T-helper 1 cell treated with Interleukin-12 subunit alpha and Interleukin-12 subunit beta and Interleukin-4 antibody, amounts not matched to agents 30 ng/mL and 1 ng/mL, for 36 hours (primary cell): ENCODE measurements at regions not wholly inside any gene's neighbourhood (a gene's known extent, or its start where the extent isn't known, plus 50 kb on each side); places are given as distances from the start of the nearest gene placed in this dataset.
"Not testable (repeated sequence)": the region's sequence is repeated elsewhere in the genome, so short reads cannot be mapped to it uniquely, and the experiment has no call there.

ENCODE experiments used
- intact Hi-C: fragments of 100-400 bp; cut with micrococcal nuclease; formaldehyde crosslinking; loops from one replicate; pipeline ENCODE4 v1.15.1; 2024

DNA sequence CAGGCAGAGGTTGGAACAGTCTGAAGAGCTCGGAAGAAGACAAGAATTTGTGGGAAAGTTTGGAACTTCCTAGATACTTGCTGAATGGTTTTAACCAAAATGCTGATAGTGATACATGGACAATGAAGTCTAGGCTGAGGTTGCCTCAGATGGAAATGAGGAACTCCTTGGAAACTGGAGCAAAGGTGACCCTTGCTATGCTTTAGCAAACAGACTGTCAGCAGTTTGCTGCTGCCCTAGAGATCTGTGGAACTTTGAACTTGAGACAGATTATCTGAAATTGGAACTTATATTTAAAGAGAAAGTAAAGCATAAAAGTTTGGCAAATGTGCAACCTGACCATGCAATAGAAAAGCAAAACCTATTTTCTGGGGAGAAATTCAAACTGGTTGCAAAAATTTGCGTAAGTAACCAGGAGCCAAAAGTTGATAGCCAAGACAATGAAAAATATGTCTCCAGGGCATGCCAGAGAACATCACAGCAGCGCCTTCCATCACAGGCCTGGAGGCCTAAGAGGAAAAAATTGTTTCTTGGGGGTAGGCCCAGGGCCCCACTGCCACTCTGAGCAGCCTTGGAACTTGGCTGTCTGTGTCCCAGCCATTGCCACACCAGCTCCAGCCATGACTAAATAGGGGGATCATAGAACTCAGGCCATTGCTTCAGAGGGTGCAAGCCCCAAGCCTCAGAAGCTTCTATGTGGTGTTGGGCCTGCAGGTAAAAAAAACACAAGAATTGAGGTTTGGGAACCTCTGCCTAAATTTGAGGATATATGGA, 675.3 kb downstream of the LTN1 start:
- intact Hi-C loops: no loop called here

DNA sequence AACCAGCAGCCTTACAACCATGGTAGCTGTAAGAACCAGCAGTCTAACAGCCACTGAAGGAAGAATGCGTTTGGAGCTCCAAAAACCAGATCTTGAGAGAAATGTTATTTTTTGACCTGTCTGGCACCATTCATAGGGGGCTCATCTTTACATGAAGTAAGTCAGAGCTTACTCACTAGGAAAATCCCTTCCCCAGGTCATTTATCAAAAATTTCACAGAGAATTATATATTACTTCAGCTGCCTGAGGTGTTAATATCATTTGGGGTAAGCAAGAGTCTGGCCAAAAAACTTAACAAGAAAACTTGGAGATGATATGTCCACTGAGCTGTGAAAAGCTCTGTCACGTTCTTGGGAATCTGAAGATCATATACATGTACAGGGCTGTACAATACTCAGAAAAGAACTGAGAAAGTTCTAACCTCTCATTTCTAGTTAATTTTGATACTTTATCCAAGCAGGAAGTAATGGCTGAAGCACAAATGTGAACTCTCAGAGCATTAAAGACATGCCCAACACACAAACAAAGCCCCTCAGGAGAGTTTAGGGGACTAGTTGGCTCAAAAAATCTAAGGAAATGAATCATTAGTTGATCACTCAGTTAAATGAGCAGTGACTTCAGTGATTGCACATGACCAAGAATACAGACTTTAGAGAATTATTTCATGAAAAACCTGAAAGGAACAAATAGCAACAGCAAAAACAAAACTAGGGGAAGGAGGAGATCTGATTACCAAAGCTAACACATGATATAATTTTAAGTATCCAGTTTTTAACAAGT, 681.1 kb downstream of the LTN1 start:
- intact Hi-C loops: no loop called here

DNA sequence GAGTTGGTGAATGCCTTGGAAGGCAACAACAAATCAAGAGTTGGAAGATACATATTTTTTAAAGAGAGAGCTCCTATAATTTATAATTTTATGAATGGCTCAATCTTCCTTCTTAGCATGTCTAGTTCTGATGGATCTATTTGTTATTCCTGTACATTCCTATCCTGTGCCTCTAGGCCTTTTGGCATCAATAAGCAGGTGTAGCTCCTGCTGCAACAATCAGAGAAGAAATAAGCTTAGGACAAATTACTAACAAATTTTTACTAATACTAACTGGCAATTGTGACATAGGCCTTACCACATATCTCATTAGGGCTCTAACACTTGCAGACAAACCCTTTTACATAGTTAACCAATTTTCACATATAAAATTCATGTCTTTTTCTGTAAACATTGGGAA, 682.0 kb downstream of the LTN1 start:
- intact Hi-C loops: no loop called here

DNA sequence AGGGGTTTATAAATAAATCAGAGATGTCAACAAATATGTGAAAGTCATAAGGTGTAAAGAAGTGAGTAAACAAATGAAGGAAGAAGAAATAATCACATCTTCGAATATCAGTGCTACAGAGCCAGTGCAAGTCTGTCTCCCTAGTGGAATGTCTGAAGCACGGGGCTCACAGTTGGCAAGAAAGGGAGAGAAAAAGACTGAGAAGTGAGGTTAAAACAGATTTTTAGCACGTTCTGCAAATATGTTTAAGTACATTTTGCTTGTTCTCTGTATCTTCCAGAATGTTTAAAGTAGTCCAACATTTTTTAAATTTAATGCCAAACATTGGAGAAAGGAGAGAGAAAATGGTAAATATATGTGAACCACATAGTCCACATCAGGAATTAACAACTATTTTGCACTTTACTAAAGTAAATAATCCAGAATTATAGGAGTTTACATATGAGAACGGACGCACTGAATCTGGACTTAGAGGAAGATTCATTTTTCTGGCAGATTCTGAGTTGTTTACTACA, 682.4 kb downstream of the LTN1 start:
- intact Hi-C loops: no loop called here

DNA sequence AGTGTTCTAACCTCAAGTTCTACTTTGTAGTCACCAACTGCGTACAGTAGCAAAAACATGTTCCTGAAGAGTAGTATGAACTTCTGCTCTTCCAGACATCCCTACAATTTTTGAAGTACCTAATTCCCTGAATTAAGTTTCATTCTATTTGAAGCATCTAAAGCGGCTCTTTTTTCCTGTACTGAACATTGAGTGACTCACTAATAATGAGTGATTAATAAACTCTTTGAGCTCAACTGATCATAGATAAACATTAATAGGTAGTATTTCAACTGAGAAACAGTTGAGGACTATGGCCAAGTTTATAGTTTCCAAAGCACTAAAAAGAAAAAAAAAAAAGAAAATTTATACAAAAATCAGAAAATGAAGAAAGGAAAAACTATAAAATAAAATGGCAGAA, 683.1 kb downstream of the LTN1 start:
- intact Hi-C loops: no loop called here

DNA sequence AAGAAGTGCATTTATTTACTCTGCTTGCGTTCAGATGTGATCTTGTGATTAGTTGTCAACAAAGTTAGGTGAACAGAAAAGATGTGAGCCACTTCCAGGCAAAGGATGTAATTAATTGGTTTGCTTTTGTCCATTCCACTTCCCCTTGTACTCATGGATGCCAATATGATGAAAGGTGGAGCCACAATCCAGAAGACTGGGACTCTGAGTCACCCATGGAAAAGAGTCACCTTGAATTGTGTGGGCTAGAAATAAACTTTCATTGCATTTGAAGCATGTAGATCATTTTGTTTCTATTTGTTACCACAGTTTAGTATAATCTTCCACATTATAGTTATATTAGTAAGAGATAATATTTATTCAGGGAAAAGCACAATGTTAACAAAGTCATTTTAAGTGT, 684.2 kb downstream of the LTN1 start:
- intact Hi-C loops: no loop called here

DNA sequence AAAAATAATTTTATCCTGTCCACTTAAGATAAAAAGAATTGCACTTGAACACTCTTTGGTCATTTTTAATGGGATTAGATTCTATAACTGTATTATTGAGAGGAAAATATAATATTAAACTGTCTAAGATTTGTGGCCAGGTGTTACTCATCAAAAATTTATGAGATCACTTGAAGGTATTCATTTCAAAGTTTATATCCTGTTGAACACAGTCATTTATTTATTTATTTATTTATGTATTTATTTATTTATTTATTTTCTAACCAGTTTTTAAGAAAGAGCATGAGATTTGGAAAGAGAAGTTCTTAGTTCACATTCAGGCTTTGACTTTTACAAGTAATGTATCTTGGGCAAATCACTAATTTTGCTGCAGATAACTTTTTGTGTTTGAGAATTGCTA, 692.7 kb downstream of the LTN1 start:
- intact Hi-C loops: no loop called here

DNA sequence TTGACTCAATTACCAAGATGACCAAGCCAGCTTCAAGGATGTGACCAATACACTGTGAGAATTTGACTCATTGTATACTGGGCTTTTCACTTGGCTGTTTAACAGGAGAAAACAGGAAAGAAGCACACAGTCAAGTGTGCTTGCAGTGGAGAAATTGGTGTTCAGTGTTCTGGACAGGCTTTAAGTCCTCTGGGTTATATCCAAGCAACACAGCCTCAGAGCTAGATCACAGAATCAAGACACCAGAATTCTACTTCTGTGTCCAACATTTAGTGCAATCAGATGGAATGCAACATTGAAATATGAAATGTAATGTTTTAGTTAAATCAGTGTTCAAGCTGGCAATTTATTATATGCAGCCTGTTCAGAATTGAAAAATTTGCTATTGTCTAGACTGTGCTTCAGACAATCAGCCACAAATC, 694.4 kb downstream of the LTN1 start:
- intact Hi-C loops: no loop called here

DNA sequence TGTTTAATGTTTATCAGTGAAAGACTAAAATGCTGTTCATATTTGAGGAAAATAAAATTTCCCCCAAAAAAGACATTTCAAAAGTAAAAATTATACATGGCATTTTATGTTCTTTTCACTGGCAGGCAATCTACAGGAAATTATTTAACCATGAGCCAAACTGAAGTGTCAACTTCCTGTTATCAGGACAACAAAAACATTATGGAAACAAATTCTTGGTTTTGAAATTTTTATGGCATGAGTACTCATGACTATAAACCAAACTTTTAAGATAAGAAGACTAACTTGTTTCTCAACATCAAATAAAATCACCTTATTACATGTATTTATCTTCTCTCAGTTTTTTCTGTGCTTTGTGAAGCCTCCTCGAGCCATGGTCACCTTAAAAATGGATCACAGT, 698.6 kb downstream of the LTN1 start:
- intact Hi-C loops: no loop called here

DNA sequence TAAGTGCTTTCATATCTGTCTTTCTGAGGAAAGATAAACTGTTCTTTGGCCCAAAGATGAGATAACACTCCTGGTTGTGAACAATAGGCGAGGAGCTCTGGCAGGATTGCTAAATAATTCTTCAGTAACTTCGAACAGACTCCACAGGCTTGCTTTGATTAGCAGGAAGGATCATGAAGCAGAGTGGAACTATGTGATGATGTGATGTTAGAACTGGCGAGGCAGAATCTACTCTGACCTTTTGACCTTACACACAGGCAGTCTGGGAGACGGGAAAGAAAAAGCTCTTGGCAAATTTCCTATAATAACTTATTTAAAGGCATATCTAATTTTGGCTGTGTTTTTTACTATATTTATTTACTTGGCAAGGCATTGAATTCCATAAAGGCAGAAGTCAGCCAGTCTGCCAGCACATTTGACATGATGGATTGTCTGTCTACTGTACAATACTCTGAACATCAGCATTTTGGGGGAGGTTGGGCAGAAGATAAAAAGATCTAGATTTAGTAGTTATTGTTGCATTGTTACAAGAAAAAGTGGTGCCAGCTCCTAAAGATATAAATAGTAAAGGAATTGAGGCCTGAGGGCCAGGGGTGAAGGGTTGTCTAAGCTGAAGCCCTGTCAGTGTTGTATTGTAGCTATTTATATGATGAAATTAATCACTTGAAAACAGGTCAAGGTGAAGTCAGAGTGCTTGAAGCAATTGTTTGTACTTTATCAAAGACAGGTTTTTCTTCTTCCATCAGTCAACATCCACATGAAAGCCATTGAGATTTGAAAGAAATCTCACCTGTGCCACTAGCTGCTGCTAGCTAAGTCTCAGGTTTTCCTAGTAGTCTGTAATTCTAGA, 708.8 kb downstream of the LTN1 start:
- intact Hi-C loops: no loop called here

DNA sequence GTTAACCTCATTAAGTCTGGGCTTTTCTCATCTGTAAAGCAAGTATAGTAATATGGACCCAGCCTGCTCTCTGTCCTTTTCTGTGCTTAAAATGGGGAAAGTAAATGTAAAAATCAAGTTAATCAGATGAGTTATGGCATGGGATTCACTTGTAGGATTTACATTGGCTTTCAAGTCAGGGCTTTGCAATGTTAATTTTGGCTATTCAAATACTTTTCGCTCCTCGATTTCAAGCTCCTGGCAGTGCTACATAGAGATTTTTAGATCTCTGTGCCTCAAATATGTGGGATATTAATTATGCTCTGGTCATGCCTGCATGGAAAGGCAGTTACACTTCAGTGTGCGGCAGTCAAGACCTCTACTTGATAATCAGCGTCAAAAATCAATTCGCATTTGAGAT, 709.8 kb downstream of the LTN1 start:
- intact Hi-C loops: no loop called here

DNA sequence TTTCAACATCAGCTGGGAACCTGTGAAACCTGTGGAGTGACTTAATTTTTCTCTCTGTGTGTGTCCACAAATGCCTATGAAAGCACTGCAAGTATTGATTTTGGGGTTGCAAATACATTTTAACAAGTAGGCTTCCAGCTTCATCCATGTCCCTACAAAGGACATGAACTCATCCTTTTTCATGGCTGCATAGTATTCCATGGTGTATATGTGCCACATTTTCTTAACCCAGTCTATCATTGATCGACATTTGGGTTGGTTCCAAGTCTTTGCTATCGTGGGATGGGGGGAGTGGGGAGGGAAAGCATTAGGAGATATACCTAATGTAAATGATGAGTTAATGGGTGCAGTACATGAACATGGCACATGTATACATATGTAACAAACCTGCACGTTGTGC, 711.3 kb downstream of the LTN1 start:
- intact Hi-C loops: not testable (repeated sequence)

DNA sequence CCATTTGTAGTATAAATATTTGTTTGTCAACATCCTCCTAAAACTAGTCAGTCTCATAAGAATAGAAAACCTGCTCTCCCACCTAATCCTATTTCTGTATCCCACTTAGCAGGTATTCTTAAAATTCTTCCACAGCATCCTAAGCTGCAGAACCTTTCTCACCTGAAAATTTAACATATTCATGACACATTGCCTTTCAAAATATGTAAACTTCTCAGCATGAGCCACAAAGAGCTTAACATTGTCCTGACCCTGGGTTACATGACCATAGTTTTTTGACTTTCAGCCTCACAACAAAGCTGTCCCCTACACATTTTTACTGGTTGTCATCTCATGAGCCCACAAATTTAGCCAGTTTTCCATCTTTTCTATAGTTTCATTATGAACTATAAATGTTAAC, 712.1 kb downstream of the LTN1 start:
- intact Hi-C loops: no loop called here

DNA sequence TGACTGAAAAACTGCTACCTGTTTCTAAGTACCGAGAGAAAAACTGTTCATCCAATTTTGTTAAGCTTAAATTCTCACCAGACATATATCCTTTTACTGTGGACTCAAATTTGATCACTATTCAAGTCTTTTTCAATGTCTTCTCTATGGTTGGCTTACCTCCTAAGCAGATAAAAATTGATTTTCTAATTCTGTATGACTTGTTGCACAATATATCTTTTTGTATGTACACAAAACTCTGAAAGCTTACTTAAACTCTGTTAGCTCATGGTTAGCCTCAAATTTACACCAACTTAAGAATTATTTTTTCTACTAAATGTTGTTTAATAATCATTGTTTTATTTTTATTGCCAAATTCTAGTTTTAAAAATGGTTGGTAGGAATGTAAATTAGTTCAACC, 715.4 kb downstream of the LTN1 start:
- intact Hi-C loops: no loop called here

DNA sequence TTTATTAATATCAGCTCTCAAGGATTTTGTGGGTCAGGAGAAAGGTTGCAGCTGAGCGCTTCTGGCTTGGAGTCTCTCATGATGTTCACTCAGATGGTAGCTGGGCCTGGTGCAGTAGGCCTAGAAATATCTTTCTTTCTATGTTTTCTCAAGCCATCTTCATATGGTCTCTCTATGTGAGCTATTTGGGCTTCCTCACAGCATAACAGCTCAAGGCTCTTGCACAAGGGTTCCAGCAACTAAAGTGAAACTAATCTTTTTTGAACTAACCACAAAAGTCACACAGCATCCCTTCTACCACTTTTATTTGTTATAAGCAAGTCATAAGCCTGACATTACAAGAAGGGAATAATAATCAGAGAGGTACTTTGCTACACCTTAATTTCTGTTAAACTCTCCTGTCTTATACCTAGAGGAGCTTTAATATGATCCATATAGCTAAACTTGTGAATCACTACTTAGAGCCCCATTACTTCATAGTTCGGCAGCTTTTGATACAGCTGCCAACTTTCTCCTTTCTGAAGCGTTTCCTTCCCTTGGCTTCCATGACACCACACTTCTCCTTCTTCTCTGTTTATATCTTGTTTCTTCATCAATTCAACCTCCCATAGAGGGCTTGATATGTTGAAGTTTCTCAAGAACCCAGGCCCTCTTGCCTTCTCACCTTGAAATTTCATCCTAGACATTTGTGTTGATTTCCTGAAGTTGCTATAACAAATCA, 720.2 kb downstream of the LTN1 start:
- intact Hi-C loops: no loop called here

DNA sequence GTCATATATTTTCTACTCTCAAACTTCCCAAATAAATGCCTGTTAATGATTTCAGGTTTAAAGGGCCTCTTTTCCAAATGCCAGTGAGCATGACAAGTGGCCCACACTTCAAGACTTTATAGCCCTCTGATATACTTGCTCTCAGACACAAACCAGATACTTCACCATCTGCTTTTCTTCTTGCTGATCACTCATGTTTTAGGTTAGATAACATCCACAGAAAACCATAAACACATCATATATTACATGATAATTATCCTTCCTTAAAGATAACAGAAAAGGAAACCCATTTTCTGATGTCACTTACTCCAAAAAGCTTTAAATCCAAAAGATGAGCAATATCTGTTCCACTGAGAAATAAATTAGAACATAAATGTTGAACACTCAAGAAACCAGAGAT, 723.5 kb downstream of the LTN1 start:
- intact Hi-C loops: no loop called here

DNA sequence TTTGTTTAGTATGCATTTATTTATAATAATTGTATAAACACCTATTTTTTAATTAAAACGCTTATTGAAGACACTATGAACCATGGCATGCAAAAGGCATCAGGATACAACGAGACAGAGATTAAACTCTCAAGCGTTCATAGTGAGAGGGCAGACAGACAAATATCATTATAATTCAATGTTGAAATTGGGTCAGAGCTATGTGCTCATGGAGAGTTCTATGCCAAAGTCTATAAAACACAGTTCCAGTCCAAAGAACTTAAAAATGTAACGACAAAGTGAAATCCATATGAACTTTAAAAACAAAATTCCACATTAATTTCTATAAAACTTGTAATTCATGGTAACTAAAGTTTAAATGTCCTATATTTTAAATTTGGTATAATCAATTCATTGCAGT, 724.0 kb downstream of the LTN1 start:
- intact Hi-C loops: no loop called here

DNA sequence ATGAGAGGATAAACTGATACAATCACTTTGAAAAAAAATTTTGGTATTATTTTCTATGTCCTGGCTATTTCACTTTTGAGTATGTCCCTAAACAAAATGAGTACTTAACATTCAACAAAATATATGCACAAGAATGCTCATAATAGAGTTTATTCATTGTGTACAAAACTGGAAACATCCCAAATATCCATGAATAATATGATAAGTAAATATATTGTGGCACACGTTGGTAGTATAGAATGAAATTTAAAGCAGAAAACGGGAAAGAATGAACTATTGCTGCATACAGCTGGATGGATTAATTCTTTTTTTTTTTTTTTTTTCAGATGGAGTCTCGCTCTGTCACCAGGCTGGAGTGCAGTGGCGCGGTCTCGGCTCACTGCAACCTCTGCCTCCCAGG, 725.2 kb downstream of the LTN1 start:
- intact Hi-C loops: no loop called here

DNA sequence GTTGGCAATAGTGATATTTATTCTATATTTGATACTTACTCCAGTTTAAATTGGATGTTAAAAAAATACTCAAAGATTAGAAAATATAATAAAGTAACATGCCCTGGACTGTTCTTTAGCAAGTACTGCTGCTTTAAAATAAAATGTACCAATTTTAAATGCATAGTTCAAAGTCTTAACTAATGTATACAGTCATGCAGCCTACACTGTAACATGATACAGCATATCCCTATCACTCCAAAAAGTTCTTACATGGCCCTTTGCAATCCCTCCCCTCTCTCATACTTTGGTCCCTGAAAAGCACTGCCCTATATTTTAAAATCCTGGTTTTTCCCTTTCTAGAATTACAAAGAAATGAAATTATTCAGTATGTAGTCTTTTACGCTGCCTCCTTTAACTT, 726.6 kb downstream of the LTN1 start:
- intact Hi-C loops: no loop called here

DNA sequence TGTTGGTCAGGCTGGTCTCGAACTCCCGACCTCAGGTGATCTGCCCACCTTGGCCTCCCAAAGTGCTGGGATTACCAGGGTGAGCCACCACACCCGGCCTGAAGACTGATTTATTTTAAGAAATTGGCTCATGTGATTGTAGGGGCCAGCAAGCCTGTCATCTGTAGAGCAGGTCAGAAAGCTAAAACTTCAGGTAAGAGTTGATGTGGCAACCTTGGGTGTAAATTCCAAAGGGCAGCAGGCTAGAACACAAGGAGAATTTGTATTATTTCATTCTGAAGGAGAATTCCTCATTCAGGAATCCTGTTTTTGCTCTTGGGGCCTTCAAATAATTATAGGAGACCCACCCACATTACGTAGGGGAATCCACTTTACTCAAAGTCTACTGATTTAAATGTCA, 728.7 kb downstream of the LTN1 start:
- intact Hi-C loops: no loop called here

DNA sequence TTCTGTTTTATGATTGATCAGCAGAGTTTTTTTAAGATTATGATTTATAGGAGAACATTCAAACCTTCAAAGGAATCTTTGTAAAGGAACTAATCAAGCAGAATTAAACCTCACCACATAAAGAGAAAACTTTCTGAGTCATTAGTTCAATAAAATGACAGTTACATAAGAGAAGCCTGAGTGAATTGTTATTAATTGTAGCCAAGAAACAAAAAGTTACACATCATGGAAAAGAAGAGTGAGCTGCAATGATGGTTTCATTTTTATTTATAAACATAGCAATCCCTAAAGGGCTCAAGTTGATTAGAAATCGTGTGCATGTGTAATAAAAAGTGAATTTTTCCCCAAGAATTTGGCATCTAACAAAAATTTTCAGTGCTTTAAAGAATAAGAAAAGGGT, 731.4 kb downstream of the LTN1 start:
- intact Hi-C loops: no loop called here
